ENCODE measurements at regions not wholly inside any gene's neighbourhood (a gene's known extent, or its start where the extent isn't known, plus 50 kb on each side); places are given as distances from the start of the nearest gene placed in this dataset.

GRCh38 chr6:133115946-133116345 lies 125.2 kb upstream of the EYA4 start (continued):
- TF ChIP-seq SAP30 (IDR thresholded peaks at IDR 0.05; ENCODE audit: insufficient read depth, insufficient replicate concordance, low read length): no peak
- TF ChIP-seq POU5F1 (IDR thresholded peaks at IDR 0.05; ENCODE audit: low read depth, low read length): no peak
- no peak for TF ChIP-seq HDAC2 (IDR thresholded peaks at IDR 0.05; ENCODE audit: borderline replicate concordance in 1 of 2, low read depth in 2 of 2, low read length in 2 of 2)
- TF ChIP-seq BRCA1 (IDR thresholded peaks at IDR 0.05; ENCODE audit: low read depth, low read length): no peak
- no peak for TF ChIP-seq CREB1 (IDR thresholded peaks at IDR 0.05)

Measured in H1 (cell line).